ENCODE measurements at regions not wholly inside any gene's neighbourhood (a gene's known extent, or its start where the extent isn't known, plus 50 kb on each side); places are given as distances from the start of the nearest gene placed in this dataset.

GRCh38 chr6:84605298-84605697 is 159.1 kb downstream of the TBX18 start:
- Mint-ChIP-seq H3K36me3 (ENCODE audit: low read depth) (peaks cover 2% of the 10 kb centered on the region), H3K4me1 (peaks cover 15% of the 10 kb centered on the region), H3K27me3 (ENCODE audit: insufficient read depth) (no peaks in the 10 kb centered on the region), H3K9me3 (peaks cover 5% of the 10 kb centered on the region), H3K27ac (no peak overlapping the region), H3K4me3 (no peak overlapping the region)
- Histone ChIP-seq H3K4me3 (ENCODE audit: low read length) (no peak overlapping the region), H3K27ac (ENCODE audit: low read depth, low read length) (no peak overlapping the region), H3K36me3 (ENCODE audit: control insufficient read depth, insufficient read depth, low read length) (no peaks in the 10 kb centered on the region), H3K27me3 (ENCODE audit: control insufficient read depth, insufficient read depth, low read length, poor library complexity, severe bottlenecking) (no peaks in the 10 kb centered on the region), H3K4me1 (ENCODE audit: control insufficient read depth, insufficient read depth, low read length) (peaks cover 7% of the 10 kb centered on the region), H3K9me3 (ENCODE audit: control insufficient read depth, low read length) (no peaks in the 10 kb centered on the region), H3K9ac (ENCODE audit: extremely low read depth, low read length, poor library complexity, severe bottlenecking) (no peak overlapping the region)
- no peak for TF ChIP-seq CTCF (conservative IDR thresholded peaks at IDR 0.05)
- WGBS, 2 experiments (ENCODE audit: insufficient coverage in 1 of 2, insufficient read length in 1 of 2) = 90% methylated on average over 1 of the region's 1 CpG; no CpG with 5 or more reads in 1 of the 2 experiments
- DNase-seq = no peak

GRCh38 chr6:84601366-84601765 is 163.0 kb downstream of the TBX18 start:
- Mint-ChIP-seq H3K36me3 (ENCODE audit: low read depth) (peaks cover 2% of the 10 kb centered on the region), H3K9me3 (peaks cover 5% of the 10 kb centered on the region), H3K27ac (no peak overlapping the region), H3K27me3 (ENCODE audit: insufficient read depth) (no peaks in the 10 kb centered on the region), H3K4me1 (peaks cover 15% of the 10 kb centered on the region), H3K4me3 (no peak overlapping the region)
- Histone ChIP-seq H3K27ac (ENCODE audit: low read depth, low read length) (no peak overlapping the region), H3K4me1 (ENCODE audit: control insufficient read depth, insufficient read depth, low read length) (peaks cover 7% of the 10 kb centered on the region), H3K4me3 (ENCODE audit: low read length) (no peak overlapping the region), H3K27me3 (ENCODE audit: control insufficient read depth, insufficient read depth, low read length, poor library complexity, severe bottlenecking) (no peaks in the 10 kb centered on the region), H3K36me3 (ENCODE audit: control insufficient read depth, insufficient read depth, low read length) (no peaks in the 10 kb centered on the region), H3K9ac (ENCODE audit: extremely low read depth, low read length, poor library complexity, severe bottlenecking) (no peak overlapping the region), H3K9me3 (ENCODE audit: control insufficient read depth, low read length) (no peaks in the 10 kb centered on the region)
- no peak for TF ChIP-seq CTCF (conservative IDR thresholded peaks at IDR 0.05)
- 80 to 83% methylated on average over 1 to 3 of the region's 3 CpGs for WGBS, 2 experiments (ENCODE audit: insufficient coverage in 1 of 2, insufficient read length in 1 of 2)
- no peak for DNase-seq

- Histone ChIP-seq H3K9ac (ENCODE audit: extremely low read depth, low read length, poor library complexity, severe bottlenecking) (no peak overlapping the region), H3K27ac (ENCODE audit: low read depth, low read length) (no peak overlapping the region), H3K9me3 (ENCODE audit: control insufficient read depth, low read length) (no peaks in the 10 kb centered on the region), H3K4me3 (ENCODE audit: low read length) (no peak overlapping the region), H3K36me3 (ENCODE audit: control insufficient read depth, insufficient read depth, low read length) (no peaks in the 10 kb centered on the region), H3K27me3 (ENCODE audit: control insufficient read depth, insufficient read depth, low read length, poor library complexity, severe bottlenecking) (no peaks in the 10 kb centered on the region), H3K4me1 (ENCODE audit: control insufficient read depth, insufficient read depth, low read length) (peaks cover 7% of the 10 kb centered on the region)
- Mint-ChIP-seq H3K4me3 (no peak overlapping the region), H3K36me3 (ENCODE audit: low read depth) (peaks cover 2% of the 10 kb centered on the region), H3K9me3 (peaks cover 5% of the 10 kb centered on the region), H3K27ac (no peak overlapping the region), H3K27me3 (ENCODE audit: insufficient read depth) (no peaks in the 10 kb centered on the region), H3K4me1 (peaks cover 15% of the 10 kb centered on the region)
- no peak for DNase-seq
- TF ChIP-seq CTCF (conservative IDR thresholded peaks at IDR 0.05) = no peak
- WGBS, 2 experiments (ENCODE audit: insufficient coverage in 1 of 2, insufficient read length in 1 of 2) = 86% methylated on average over 1 of the region's 1 CpG; no CpG with 5 or more reads in 1 of the 2 experiments
Measured at GRCh38 chr6:84599991-84600390, 164.4 kb downstream of the TBX18 start.
